HepG2 (cell line): ENCODE measurements at regions not wholly inside any gene's neighbourhood (a gene's known extent, or its start where the extent isn't known, plus 50 kb on each side); places are given as distances from the start of the nearest gene placed in this dataset.
A peak's percentile ranks its signal among the peaks of the same experiment; 100 is the strongest.

Source experiments
- FOXA3 ChIP-seq: IDR thresholded peaks from 2 replicates; pipeline ENCODE4 v1.6.1; 2016; ENCODE audit warnings: missing genetic modification reagents, missing compliant biosample characterization
- GRHL1 ChIP-seq: sonication (generic); formaldehyde crosslinking; conservative IDR thresholded peaks from 2 replicates; pipeline ENCODE4 v1.8.0; 2022; ENCODE audit warnings: missing genetic modification reagents
- HDAC2 ChIP-seq: sonication (generic); formaldehyde crosslinking; IDR thresholded peaks from 2 replicates; pipeline ENCODE4 v1.4.0; 2020; ENCODE audit warnings: missing genetic modification reagents
- IRF2 ChIP-seq: IDR thresholded peaks from 2 replicates; pipeline ENCODE4 v1.6.1; 2018; ENCODE audit warnings: missing genetic modification reagents, missing compliant biosample characterization
- KAT8 ChIP-seq: IDR thresholded peaks from 2 replicates; pipeline ENCODE4 v1.6.1; 2016; ENCODE audit warnings: missing genetic modification reagents, missing compliant biosample characterization
- KDM3A ChIP-seq: IDR thresholded peaks from 2 replicates; pipeline ENCODE4 v1.6.1; 2018; ENCODE audit warnings: low read depth, missing compliant biosample characterization
- KLF12 ChIP-seq: sonication (generic); formaldehyde crosslinking; IDR thresholded peaks from 2 replicates; pipeline ENCODE4 v1.4.0; 2020; ENCODE audit warnings: missing genetic modification reagents, borderline replicate concordance
- MEIS1 ChIP-seq: sonication (generic); formaldehyde crosslinking; IDR thresholded peaks from 2 replicates; pipeline ENCODE4 v1.9.0; 2021; ENCODE audit warnings: mild to moderate bottlenecking, missing genetic modification reagents, moderate library complexity, borderline replicate concordance
- NFIB ChIP-seq: sonication (generic); formaldehyde crosslinking; IDR thresholded peaks from 2 replicates; pipeline ENCODE4 v1.9.0; 2021; ENCODE audit warnings: missing genetic modification reagents, mild to moderate bottlenecking, borderline replicate concordance
- NFKB2 ChIP-seq: sonication (generic); formaldehyde crosslinking; IDR thresholded peaks from 2 replicates; pipeline ENCODE4 v1.4.0; 2020; ENCODE audit warnings: missing genetic modification reagents, borderline replicate concordance
- NONO ChIP-seq, 2 experiments: fragments of 450-650 bp in 1 of 2; sonication (generic) in 1 of 2; formaldehyde crosslinking in 1 of 2; IDR thresholded peaks in 1 of 2; conservative IDR thresholded peaks in 1 of 2; 2 replicates each; pipeline versions ENCODE4 v1.6.1 to v1.8.0; 2017 to 2022; ENCODE audit warnings: mild to moderate bottlenecking in 1 of 2, missing genetic modification reagents in 1 of 2, moderate library complexity in 1 of 2
- RXRB ChIP-seq: IDR thresholded peaks from 2 replicates; pipeline ENCODE4 v1.6.1; 2016; ENCODE audit warnings: borderline replicate concordance, missing genetic modification reagents, missing compliant biosample characterization
- TRIM24 ChIP-seq: sonication (generic); formaldehyde crosslinking; IDR thresholded peaks from 2 replicates; pipeline ENCODE4 v1.8.0; 2022; ENCODE audit warnings: mild to moderate bottlenecking, missing genetic modification reagents
- ZNF30 ChIP-seq: sonication (generic); formaldehyde crosslinking; IDR thresholded peaks from 2 replicates; pipeline ENCODE4 v1.5.0; 2020; ENCODE audit warnings: mild to moderate bottlenecking, missing genetic modification reagents
- ZNF543 ChIP-seq: sonication (generic); formaldehyde crosslinking; IDR thresholded peaks from 2 replicates; pipeline ENCODE4 v1.4.0; 2020; ENCODE audit warnings: mild to moderate bottlenecking, missing genetic modification reagents
- ZNF564 ChIP-seq: sonication (generic); formaldehyde crosslinking; IDR thresholded peaks from 2 replicates; pipeline ENCODE4 v1.8.1; 2023; ENCODE audit warnings: mild to moderate bottlenecking, missing genetic modification reagents
- ZNF782 ChIP-seq: sonication (generic); formaldehyde crosslinking; IDR thresholded peaks from 2 replicates; pipeline ENCODE4 v1.4.0; 2020; ENCODE audit warnings: missing genetic modification reagents, mild to moderate bottlenecking, borderline replicate concordance
- TF ChIP-seq, protein P1 (sequence below): sonication (generic); formaldehyde crosslinking; IDR thresholded peaks from 2 replicates; pipeline ENCODE4 v1.4.0; 2020; ENCODE audit warnings: missing genetic modification reagents
- TF ChIP-seq, protein P2 (sequence below): IDR thresholded peaks from 2 replicates; pipeline ENCODE4 v1.6.1; 2016; ENCODE audit warnings: missing compliant biosample characterization, missing genetic modification reagents, borderline replicate concordance
- TF ChIP-seq, protein P3 (sequence below): sonication (generic); formaldehyde crosslinking; IDR thresholded peaks from 2 replicates; pipeline ENCODE4 v1.8.1; 2023; ENCODE audit warnings: mild to moderate bottlenecking, missing genetic modification reagents, borderline replicate concordance
- TF ChIP-seq, protein P4 (sequence below): IDR thresholded peaks from 2 replicates; pipeline ENCODE4 v1.6.1; 2016; ENCODE audit warnings: missing genetic modification reagents, missing compliant biosample characterization

DNA sequence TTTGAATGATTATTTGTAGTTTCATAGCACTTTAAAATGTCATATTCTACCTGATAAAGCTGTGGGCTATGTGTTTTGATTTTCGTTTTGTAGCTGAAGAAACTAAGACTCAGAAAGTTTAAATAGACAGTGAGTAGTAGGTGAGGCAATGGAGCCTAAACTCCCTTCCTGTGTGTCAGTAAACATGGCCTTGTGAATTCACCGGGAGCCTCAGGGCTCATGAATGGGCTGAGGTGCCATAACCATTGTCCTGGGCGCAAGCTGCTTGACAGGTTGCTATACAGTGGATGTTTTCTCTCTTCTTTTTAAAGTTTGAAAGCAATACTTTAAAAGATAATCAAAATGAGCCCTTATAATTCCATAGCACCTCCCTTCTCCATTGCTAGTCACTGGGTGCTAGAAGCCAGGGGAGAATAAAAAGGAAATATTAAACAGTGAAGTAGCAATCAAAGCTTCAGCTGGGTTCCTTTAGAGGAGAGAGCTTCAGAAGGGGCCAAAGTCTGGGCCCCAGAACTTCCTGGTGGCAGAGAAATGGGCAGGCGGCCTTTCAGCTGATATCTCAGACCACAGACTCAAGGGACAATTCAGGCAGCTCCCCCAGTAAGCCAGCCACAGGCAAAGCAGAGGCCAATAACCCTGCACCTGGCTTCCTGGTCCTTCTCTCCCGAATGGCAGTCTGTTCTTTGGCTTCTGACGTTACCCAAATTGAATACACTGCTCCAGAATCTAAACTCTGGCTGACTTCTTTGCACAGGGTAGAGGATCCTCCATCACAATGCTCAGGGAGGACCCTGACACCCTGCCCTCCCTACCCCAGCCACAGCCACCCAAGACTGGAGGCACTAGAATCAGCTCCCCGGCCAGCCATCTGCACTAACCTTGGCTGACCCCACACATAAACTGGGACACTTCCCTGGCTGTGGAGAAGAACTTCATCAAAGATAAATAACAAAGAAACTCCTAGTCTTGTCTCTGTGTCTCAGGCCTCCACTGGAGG is 51.8 kb upstream of the NPAS2 start (continued):
- TF ChIP-seq, protein P1, sequence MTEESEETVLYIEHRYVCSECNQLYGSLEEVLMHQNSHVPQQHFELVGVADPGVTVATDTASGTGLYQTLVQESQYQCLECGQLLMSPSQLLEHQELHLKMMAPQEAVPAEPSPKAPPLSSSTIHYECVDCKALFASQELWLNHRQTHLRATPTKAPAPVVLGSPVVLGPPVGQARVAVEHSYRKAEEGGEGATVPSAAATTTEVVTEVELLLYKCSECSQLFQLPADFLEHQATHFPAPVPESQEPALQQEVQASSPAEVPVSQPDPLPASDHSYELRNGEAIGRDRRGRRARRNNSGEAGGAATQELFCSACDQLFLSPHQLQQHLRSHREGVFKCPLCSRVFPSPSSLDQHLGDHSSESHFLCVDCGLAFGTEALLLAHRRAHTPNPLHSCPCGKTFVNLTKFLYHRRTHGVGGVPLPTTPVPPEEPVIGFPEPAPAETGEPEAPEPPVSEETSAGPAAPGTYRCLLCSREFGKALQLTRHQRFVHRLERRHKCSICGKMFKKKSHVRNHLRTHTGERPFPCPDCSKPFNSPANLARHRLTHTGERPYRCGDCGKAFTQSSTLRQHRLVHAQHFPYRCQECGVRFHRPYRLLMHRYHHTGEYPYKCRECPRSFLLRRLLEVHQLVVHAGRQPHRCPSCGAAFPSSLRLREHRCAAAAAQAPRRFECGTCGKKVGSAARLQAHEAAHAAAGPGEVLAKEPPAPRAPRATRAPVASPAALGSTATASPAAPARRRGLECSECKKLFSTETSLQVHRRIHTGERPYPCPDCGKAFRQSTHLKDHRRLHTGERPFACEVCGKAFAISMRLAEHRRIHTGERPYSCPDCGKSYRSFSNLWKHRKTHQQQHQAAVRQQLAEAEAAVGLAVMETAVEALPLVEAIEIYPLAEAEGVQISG (CRISPR knock-in tag) = peak; percentile 13; the same call in 1 of the 2 replicates
- TF ChIP-seq TRIM24 (CRISPR knock-in tag) (no peak), ZNF782 (CRISPR knock-in tag) (no peak), GRHL1 (CRISPR knock-in tag) (no peak), ZNF30 (CRISPR knock-in tag) (no peak), RXRB (CRISPR knock-in tag) (0 out of 2 replicates have a peak, but pooled peaks have one; percentile 45), KAT8 (CRISPR knock-in tag) (peak; percentile 61; the same call in 1 of the 2 replicates), KLF12 (CRISPR knock-in tag) (no peak), FOXA3 (peak; percentile 92), KDM3A (CRISPR knock-in tag) (0 out of 2 replicates have a peak, but pooled peaks have one; percentile 38), NONO (IDR thresholded peaks at IDR 0.05) (no peak), NONO (CRISPR knock-in tag; conservative IDR thresholded peaks at IDR 0.05) (no peak), HDAC2 (0 out of 2 replicates have a peak, but pooled peaks have one; percentile 11), ZNF543 (CRISPR knock-in tag) (no peak), MEIS1 (no peak), IRF2 (peak; percentile 34; the same call in 1 of the 2 replicates), ZNF564 (no peak), NFIB (CRISPR knock-in tag) (no peak), NFKB2 (0 out of 2 replicates have a peak, but pooled peaks have one; percentile 29)
- TF ChIP-seq, protein P2, sequence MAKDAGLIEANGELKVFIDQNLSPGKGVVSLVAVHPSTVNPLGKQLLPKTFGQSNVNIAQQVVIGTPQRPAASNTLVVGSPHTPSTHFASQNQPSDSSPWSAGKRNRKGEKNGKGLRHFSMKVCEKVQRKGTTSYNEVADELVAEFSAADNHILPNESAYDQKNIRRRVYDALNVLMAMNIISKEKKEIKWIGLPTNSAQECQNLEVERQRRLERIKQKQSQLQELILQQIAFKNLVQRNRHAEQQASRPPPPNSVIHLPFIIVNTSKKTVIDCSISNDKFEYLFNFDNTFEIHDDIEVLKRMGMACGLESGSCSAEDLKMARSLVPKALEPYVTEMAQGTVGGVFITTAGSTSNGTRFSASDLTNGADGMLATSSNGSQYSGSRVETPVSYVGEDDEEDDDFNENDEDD (CRISPR knock-in tag) = no peak
- TF ChIP-seq, protein P3, sequence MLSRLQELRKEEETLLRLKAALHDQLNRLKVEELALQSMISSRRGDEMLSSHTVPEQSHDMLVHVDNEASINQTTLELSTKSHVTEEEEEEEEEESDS = peak; percentile 52; the same call in 1 of the 2 replicates
- TF ChIP-seq, protein P4, sequence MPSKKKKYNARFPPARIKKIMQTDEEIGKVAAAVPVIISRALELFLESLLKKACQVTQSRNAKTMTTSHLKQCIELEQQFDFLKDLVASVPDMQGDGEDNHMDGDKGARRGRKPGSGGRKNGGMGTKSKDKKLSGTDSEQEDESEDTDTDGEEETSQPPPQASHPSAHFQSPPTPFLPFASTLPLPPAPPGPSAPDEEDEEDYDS (CRISPR knock-in tag) = no peak
